CD4-positive, alpha-beta T cell treated with Interferon alpha-2 for 1 hour (primary cell): ENCODE measurements at regions not wholly inside any gene's neighbourhood (a gene's known extent, or its start where the extent isn't known, plus 50 kb on each side); places are given as distances from the start of the nearest gene placed in this dataset.
"Not testable (repeated sequence)": the region's sequence is repeated elsewhere in the genome, so short reads cannot be mapped to it uniquely, and the experiment has no call there.

Experiments
- DNase-seq, 2 donors: peaks; one replicate each; pipeline ENCODE4 v3.0.0-alpha.2; 2020 to 2022

DNA sequence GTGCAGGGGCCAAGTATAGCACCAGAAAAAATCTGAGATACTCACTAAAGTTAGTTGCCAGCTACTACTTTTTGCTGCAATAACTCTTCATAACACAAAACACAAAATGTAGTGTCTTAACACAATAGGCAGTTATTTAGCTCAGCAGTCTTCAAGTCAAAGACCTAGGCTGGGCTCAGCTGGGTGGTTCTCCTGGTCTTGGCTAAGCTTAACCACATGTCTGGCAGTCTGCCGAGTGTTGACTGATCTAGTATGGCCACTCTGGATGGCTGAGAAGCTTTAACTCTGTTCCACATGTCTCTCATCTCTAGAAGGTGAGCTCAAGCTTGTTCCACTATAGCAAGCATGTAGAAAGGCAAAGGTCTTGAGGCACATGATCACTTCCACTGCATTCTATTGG is 451.6 kb downstream of the SOX11 start:
- no peak for DNase-seq

DNA sequence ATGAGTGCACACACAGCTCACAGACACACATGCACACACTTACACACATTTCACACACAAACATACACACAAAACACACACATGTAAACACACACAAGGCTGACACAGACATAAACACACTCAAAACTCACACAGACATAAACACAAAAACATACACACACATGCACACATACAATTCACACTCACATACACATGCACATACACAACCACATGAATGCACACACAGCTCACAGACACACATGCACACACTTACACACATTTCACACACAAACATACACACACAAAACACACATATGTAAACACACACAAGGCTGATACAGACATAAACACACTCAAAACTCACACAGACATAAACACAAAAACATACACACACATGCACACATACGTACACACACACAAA is 455.0 kb downstream of the SOX11 start:
- not testable (repeated sequence) for DNase-seq

DNA sequence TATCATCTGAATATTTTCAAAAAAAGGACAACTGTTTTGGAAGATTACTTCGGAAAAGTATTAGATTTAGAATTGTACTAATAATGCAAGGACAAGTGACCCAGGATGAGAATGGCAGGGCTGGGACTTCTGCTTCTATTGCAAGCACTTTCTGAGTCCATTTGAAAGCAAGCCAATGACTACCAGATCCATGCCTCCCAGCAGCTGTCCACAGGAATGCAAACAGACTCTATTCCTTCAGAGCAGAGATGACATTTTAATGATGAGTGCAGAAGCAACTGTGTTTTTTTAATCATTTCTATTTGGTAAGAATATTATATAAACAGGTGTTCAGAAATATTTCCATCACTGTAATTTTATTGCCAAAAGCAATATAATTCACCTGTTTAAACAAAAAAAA is 456.7 kb downstream of the SOX11 start:
- DNase-seq, result no peak

DNA sequence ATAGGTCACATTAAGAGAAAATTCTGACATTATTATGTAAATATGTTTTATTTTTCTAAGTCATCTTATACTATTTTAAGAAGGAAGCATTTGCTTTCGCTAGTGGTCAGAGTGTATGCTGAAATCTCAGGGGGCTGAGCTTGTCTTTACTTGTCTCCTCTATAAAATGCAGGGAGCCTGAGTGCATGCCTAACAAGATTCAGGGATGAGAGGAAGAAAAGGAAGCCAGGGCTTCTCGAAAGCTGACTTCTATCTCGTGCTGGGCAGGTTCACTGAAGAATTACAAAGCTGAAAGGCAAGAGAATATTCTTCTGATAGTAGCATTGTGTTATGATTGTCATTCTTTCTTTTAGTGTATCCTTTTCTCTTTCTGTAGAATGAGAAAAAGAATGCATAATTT is 467.4 kb downstream of the SOX11 start:
- no peak for DNase-seq

- no peak for DNase-seq
These were observed 471.7 kb downstream of the SOX11 start for GRCh38 chr2:6163932-6164331.

GRCh38 chr2:6164986-6165747 is 473.0 kb downstream of the SOX11 start:
- no peak for DNase-seq

GRCh38 chr2:6167592-6168138 is 475.5 kb downstream of the SOX11 start:
- DNase-seq, result no peak

- DNase-seq, result no peak
These were observed 476.3 kb downstream of the SOX11 start for GRCh38 chr2:6168485-6168884.

DNA sequence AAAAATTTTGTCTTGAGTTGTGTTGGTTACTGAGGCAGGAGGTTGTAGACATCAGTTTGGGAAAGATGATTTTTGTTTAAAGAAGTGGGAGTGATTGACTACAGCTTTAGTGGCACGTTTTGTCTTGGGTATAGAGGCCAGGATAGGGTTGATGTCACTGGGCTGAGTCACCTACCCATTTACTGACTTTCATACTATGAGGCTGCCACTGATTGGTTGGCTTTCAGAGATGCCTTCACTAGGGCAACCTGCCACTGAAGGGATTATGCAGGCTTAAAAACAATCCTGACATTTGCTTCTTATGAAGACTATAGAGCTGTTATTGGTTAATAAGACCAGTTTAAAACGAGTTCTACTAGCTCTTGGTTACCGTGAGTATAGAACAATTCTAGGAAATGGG is 479.1 kb downstream of the SOX11 start:
- DNase-seq, result no peak

- DNase-seq, result no peak
These were observed 485.6 kb downstream of the SOX11 start for GRCh38 chr2:6177811-6178210.

- no peak for DNase-seq
These were observed 489.3 kb downstream of the SOX11 start for GRCh38 chr2:6181525-6181924.

DNA sequence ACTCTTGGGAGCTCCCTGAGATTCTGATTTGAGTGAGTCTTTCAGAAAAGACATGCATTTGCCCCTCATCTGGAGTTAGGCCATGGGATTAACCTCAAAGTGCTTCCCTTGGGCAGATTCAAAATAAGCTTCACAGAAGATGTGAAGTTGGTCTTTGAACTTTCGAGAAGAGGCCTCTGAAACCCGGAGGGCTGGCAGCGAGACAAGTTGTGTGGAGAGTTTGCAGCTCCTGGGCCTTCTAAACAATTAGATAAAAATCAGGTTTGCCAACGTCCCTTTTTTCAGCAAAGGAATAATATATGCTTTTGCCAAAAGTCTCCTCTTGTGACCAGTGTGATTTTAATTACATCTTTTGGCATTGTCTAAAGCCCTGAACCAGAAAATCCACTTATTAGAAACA is 489.7 kb downstream of the SOX11 start:
- DNase-seq, result no peak

- no peak for DNase-seq
These were observed 491.0 kb downstream of the SOX11 start for GRCh38 chr2:6183226-6183625.

DNA sequence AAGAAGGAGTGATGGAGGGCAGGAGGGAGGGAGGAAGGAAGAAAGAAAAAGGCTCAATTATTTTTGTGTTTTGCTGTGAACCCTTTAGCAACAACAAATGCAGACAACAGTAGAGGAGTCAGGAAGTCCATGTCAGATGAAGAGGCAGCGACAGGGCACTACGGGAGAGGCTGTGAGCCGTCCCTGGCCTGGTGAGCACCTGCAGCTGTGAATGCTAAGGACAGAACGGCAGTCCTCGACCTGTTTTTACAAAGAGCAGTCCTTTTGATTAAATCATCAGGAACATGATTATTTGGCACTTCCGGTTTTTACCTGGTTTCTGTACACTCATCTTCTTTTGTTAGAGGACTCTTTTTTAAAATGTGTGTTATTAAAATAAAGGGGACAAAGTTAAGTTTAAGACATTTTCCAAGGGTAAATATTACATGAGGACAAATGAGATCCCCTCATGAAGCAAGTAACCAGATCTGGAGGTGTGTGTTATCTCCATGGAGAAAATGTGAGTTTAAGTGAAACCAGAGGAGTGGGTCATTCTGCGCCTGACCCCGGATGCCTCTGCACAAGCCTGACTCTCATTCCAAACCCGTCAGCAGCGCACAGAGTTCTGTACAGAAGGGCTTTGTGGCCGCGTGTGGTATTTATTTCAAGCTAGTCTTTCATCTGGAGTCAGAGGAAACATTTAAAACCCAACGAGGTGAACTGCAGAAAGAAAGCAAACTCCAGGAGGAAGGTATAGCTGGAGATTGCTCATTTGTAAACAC is 492.5 kb downstream of the SOX11 start:
- no peak for DNase-seq

GRCh38 chr2:6186332-6187151 is 494.4 kb downstream of the SOX11 start:
- DNase-seq, result no peak

DNA sequence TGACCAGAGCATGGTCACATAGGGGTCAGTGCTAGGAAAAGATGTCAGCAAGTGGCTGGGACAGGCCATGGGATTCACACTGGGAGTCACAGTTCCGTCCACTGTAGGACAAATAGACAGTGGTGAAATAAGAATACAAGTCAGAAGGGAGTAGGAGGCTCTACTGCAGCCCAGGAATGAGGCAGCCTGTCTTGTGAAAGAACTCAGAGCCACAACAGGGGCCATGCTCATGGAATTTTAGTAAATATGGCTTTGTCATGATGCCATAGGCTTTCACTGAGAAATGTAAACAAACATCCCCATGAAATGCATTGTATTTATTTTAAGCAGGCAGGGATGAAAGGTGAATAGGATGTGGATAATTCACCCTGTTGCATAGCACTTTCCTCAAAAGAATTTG is 504.3 kb downstream of the SOX11 start:
- DNase-seq, result no peak

- not testable (repeated sequence) for DNase-seq
These were observed 506.3 kb downstream of the SOX11 start for GRCh38 chr2:6198370-6198919.

DNA sequence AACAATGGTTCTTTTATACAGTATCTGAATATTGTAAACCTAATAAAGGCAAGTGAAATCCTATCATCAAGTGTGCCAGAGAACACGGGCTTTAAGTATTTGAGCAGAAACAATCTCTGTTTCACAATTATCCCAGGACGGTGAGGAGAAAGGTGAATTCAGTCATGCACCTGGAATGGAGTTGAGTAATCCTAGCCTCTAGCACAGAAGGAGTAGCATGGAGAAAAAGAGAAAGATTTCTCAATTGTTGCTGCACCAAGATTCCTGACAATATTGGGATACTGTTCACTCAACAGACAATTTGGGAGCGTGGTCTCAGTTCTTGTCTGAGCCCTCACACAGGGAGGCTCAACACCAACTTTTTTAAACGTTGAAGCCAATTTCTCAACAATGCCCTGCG is 510.6 kb downstream of the SOX11 start:
- no peak for DNase-seq

- no peak for DNase-seq
These were observed 511.2 kb downstream of the SOX11 start for GRCh38 chr2:6203291-6203959.

DNA sequence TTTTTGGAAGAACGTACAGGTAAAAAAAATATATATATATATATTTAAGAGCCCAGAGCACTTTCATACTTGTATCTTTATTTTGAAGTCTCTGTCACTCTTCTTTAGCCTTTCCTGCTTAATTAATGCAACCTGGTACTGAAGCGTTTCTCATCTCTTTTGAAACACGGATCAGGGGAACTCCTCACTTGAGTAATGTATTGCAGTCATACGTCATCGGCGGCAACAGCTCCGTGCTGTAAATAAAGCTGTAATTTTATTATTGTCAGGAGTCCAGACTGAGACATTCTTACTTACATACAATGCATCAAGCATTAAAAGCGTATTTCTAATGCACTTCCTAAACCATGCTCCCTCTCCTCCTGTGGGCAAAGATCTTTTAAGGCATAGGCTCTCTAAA is 514.7 kb downstream of the SOX11 start:
- DNase-seq, result no peak

DNA sequence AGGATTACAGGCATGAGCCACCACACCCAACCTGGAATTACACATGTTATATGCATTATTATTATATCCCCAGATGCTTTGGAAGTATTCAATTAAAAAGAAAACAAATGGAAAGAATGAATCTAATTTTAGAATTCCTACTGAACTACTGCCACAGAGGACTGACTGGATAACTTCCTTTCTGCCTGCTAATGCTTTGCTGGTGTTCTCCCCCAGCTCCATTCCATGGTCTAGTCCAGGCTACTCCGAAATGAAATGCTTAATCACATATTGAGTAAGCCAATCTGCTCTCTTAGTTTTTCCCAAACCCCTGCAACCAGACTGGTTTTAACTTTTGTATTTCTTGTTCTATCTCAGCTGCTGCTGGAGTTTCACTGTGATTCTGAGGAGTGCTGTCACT is 519.1 kb downstream of the SOX11 start:
- no peak for DNase-seq

DNA sequence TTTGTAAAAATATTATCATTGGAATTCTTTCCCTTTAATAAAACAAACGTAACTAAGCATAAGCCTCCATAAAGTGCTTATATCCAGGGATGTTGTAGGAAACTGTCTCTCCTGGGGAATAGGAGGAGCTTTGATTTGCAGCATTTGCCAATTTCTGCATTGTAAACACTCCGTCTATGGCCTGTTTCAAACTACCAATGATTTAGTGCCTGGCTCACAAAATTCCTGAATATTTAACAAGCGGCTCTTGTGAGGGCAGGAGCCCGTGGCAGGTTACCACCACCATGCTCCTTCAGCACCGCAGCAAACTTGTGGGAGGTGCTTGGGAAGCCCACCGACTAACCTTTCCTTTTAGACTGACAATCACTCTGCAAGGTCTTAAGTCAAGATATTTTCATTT is 520.3 kb downstream of the SOX11 start:
- no peak for DNase-seq
